GM21526 (cell line): ENCODE measurements at regions not wholly inside any gene's neighbourhood (a gene's known extent, or its start where the extent isn't known, plus 50 kb on each side); places are given as distances from the start of the nearest gene placed in this dataset.
"Not testable (repeated sequence)": the region's sequence is repeated elsewhere in the genome, so short reads cannot be mapped to it uniquely, and the experiment has no call there.

Source experiments
- ATAC-seq: cut with Tn5 transposase; IDR thresholded peaks from one replicate; pipeline ENCODE4 v1.9.1; 2021; ENCODE audit warnings: moderate library complexity; ENCODE audit not compliant: unreplicated experiment, low FRiP score

DNA sequence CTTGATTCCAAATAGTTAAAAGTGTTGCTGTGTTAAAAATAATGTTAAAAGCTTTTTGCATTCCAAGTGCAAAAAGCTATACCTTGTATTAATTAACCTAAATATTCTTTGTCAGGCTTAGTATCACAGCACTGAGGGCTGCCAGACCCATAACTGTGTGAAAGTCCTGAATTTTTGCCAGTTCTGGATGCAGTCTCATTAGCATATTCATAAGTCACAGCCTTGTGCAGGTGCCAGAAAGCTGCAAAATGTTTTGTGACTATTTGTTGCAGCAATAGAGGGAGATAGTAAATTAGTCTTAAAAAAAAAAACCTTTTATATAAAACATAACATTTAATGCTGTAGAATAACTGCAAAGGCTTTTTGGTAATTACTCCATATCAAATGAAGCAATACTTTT, 56.6 kb downstream of the SLITRK1 start:
- ATAC-seq, result no peak

DNA sequence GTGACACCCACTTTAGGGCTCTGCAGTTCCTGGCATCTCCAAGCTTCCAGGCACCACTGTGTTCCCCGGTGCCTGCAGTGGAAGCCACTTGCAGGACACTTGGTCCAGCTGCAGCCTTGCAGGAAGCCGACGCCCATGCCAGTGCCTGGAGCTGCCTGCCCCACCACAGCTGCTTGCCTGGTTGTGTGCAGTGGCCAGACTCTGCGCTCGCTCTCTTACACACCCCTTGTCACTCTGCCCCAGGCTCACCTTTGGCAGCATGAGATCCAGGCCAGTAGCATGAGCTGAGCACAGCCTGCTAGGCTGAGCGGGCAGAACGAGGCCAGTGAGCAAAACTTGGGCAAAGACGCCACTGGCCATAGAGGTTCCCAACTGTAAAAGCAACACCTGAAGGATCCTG, 57.7 kb downstream of the SLITRK1 start:
- no peak for ATAC-seq

DNA sequence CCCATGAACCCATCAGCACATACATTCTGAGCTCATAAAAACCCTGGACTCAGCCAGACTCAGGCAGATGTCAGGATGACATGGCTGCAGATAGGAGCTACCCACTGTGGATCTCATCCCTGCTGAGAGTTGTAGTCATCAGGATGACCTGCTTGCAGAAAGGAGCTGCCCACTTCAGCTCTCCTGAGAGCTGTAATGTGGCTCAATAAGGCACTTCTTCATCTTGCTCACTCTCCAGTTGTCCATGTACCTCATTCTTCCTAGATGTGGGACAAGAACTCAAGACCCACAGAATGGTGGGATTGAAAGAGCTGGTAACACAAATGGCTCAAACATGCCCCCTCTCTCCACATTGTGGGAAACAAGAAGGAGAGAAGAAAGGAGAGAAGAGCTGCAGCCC, 58.2 kb downstream of the SLITRK1 start:
- no peak for ATAC-seq

DNA sequence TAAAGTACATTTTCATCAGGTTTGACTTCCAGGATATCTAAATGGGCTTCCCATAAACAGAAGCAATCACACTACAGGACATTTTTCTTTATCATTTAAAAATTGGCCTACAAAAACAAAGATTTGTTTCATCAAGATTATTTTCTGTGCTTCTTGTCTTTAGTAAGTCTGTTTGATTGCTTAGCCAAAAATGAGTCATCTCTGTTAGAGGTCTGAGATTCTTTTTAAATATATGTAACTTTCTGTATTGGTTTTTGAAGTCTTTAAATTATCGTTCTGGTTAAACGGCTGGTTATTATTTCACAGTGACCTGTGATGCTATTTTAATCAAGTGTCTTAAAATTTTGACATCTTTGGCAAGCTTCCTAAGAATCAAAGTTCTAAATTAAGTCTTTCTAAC, 62.7 kb downstream of the SLITRK1 start:
- ATAC-seq, result no peak

DNA sequence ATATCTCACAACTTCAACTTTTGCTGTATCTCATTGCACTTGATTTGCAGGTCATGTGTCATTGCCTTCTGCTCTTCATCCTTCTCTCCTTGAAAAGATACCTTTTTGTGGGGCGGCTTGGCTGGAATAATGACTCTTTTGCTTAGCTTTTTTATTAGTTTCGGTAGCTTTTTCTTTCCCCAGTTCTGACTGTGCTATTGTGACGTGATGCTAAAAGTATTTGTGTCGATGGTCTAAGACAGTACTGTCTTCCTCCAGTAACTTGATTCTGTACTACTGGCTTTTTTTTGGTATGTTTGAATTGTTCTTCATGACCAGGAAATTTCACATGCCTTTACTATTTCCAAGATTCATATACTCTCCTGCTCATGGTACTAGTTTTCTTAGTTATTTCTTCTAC, 63.1 kb downstream of the SLITRK1 start:
- no peak for ATAC-seq

DNA sequence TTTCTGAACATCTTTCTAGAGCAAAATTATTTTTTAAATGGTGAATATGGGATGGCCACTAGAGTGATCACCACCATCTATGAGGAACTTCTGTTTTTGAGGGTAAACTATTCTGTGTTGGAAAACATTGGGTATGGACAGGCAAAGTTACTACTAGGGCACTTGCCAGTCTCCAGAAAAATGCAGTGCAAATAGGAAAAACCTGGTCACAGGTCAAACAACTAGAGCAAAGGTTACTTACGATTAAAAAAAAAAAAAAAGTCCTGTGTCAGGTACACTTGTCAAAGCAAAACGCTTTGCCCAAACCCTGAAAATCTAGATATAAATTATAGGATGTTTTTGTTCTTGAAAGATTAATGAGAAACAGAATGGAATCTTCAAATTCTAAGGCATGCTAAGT, 66.2 kb downstream of the SLITRK1 start:
- ATAC-seq, result no peak

DNA sequence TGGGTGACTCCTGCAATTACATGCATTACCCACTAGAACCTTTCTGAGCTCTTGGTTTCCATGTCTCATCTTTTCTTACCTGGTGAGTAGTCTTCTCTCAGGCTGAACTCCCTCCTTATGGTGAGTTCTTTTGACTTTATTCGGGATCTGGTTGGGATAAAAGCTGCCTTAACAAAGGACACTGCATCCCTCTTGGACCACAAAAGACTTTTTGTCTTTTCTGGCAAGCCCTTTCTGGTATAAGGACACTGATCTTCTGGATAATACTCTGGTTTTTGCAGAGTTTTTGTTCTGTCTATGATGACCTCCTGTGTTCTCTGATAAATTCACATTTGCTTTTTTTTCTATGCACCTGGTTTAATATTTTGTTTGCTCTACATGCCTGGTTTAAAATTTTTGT, 66.7 kb downstream of the SLITRK1 start:
- ATAC-seq, result no peak

DNA sequence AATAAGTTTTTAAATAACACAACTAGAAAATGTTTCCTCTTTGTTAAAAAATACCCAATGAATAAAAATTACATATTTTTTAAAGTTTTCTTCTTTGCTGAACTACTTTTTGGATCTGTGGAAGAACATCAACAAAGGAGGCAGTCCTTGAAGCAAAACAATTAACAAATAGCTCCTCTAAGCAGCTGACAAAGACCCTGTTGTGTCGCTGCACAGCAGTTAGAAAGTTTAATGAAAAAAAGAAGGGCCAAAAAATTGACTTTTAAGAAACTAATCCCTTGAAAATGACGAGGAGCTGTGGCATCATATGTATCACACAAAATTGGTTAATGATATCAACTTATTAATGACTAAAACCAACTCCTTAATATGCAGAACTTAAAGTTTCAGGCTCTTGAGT, 72.1 kb downstream of the SLITRK1 start:
- ATAC-seq, result no peak

DNA sequence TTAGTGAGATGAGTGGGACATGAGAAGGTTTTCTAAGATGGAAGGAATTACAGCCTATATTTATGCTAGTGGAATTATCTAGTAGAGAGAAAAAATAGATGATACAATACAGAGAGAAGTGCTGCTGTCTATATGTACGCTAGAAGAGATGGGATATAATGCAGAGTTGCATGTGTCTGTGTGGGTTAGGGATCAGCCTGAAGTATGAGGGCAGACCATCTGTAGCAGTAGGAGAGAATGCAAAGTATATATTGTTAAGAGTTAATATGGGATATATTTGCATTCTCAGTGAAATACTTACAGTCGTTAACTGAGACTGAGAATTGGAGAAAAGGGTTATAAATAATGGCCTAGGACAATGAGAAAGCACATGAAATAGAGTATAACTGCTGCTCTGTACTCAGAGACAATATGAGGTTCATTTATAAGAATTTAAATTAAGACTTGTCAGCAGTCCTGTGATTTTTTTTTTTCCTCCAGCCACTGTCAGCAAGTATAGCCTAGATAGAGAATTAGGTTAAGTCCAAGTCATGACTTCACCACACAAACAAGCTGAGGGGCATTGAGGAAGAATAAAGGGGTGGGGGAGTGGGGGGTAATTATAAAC, 77.8 kb downstream of the SLITRK1 start:
- ATAC-seq, result no peak

DNA sequence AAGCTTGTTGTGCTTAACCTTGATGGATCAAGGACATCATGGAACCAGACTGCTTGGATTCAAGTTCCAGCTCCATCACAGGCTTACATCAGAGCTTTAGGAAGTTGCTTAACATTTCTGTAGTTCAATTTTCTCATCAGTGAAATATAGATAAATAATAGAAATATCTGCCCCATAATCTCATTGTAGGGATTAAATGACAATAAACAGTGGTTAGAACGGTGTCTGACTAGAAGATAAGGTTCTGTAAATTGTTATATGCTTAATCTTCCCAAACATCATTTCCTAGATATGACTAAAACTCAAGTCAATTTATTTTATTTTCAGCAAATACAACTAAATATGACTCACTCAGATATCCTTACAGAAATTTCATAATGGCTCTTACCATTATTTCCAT, 83.5 kb downstream of the SLITRK1 start:
- ATAC-seq, result no peak

DNA sequence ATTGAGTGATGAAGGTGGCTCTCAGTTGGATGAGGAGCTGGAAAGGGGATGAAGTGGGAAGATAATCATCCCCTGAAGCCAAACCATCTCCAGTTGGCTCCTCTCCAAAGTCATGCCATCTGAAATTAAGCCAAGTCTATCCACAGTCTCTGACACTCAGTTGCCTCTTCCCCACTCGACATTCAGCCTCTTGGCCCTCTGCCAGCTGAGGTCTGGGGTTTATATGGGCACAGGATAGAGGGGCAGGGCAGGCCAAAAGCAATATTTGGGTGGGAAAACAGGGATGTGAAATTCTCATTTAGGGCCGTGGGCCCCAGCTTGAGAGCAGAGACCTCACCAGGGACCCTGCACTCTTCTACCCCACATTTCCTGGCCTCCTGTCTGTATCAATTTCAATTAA, 85.9 kb downstream of the SLITRK1 start:
- no peak for ATAC-seq

DNA sequence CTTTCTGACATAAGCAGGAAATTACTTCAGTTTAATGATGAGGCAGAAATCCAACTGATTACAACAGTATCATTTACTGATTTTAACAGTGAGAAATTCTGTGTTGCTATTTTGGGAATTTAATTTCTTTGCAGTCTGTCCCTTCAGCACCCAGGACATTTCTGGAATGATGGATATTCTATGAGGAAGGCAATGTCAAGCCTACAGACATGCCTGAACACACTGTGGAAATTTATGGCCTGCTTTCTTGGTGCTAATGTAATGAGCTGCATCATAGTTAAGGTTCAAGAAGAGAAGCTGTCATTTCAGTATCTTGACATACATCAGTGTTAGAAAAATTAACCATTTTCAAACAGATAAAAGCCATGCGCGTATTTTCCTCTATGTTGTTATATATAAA, 87.7 kb downstream of the SLITRK1 start:
- no peak for ATAC-seq

DNA sequence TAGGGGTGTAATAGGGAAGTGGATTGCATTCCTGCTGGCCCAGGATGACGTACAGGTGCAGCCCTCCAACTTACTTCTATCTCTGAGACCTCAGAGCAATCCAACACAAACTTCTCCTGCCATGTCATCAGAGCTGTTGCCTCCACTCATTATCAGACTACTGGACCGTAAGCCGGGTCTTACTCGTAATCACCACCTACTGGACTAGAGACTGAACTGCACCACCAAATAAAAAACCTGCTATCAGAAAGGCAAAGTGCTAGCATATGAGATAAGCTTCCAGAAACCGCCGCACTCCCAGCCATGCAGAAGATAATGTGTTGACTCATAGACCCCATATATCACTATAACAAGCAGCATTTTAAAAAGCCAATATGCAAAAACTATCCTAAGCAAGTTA, 102.0 kb downstream of the SLITRK1 start:
- ATAC-seq, result no peak

DNA sequence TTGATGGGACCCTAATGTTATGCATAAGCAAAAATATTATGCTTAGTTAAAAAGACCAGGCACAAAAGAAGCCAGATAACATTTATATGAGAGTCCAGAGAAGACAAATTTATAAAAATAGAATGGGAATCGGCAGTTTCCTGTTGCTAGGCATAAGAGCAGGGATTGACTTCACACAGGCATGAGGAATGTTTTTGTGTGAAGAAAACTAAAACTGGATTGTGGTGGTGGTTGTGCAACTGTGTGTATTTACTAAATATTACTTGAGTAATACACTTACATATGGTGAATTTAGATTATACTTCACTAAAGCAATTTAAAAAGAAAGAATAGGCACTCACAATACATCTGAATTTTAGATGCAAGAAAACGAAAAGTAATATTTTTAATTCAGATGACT, 108.3 kb downstream of the SLITRK1 start:
- ATAC-seq, result no peak

DNA sequence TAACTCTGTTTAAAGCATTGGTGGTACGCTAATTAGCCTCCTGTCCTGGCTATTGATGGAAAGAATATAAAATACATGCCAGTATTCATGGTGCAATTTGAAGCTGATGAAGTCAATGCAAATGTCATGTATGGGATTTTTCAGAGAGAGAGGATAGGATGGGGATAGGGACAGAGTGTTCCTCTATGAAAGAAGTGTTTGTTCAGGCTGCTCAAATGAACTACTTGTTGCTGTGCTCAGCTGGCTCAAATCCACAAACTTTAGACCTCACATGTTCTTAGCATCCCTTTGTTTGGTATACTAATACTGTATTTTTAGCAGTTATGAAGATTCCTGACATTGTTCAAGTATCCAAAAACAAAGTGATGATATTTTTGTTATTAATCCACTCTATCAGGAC, 116.5 kb downstream of the SLITRK1 start:
- no peak for ATAC-seq

DNA sequence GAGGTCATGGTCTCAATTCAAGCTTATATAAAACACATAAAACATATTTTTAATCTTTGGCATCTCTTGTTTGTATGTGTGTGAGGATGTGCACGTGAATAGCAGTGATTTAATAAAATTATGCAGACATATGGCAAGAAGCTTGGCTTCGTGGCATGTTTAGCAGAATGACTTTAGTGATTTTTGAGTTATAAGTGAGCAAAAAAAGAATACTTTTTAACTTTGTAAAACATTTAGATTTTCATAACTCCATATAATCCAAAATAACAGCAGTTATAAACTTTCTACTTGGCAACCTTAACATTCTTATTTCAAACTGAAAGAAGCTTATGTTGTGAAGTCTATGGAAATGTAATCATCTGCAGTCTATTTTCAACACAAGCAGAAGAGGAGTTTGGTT, 120.6 kb downstream of the SLITRK1 start:
- ATAC-seq, result no peak

DNA sequence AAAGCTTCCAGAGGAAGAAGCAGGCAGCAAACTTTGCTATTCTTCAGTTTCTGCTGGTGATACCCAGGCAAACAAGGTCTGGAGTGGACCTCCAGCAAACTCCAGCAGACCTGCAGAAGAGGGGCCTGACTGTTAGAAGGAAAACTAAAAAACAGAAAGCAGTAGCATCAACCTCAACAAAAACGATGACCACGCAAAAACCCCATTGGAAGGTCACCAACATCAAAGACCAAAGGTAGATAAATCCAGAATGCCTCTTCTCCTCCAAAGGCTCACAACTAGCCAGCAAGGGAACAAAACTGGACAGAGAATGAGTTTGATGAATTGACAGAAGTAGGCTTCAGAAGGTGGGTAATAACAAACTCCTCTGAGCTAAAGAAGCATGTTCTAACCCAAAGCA, 127.1 kb downstream of the SLITRK1 start:
- not testable (repeated sequence) for ATAC-seq

DNA sequence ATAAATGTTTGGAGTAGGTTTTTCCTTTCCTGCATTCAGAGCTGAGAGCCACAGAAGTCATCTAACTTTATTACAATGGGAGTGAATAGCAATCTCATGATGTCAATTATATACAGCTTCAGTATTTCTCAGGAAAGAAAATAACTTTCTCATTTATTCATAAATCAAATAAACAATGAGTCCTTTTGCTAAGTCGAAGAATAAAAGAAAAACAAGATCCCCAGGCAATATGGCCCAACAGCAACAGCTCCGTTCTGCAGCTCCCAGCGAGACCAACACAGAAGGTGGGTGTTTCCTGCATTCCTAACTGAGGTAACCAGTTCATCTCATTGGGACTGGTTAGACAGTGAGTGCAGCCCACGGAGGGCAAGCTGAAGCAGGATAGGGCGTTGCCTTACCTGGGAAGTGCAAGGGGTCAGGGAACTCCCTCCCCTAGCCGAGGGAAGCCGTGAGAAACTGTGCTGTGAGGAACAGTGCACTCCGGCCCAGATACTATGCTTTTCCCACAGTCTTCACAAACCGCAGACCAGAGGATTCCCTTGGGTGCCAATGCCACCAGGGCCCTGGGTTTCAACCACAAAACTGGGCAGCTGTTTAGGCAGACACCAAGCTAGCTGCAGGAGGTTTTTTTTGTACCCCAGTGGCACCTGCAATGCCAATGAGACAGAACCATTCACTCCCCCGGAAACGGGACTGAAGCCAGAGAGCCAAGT, 128.2 kb downstream of the SLITRK1 start:
- no peak for ATAC-seq

DNA sequence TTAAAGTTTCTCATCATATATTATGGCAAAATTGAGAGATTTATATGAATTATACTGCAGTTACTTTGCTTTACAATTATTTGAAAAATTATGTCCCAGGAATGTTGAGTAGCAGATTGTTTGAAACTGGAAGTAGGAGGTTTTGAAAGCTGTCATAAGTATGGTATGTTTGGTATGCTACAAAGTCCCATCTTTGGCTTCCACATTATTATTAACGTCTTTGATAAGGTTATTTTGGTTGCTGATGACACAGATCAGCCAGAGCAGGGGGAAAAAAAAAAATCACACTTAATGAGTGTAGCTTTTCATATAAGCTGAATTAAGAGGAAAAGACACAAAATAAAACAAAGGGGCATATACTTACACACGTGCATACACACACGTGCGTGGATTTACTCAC, 130.1 kb downstream of the SLITRK1 start:
- no peak for ATAC-seq

DNA sequence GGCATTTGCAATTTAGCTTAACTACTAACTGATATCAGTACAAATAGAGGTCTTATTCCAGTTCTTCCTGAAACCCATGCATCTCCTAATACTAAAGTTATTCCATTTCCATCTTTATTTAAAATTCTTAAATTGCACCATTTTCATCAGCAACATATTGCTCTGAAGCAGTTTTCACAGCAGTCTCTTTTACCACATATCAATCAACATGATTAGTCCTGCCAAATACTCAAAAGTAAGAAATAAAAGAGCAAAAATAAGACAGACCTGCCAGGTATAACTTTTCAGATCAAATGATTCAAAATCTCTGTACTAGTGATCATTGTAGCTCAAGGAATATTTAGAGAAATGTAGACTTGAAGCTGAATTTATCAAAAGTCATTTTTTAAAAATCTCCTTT, 141.7 kb downstream of the SLITRK1 start:
- ATAC-seq, result no peak

DNA sequence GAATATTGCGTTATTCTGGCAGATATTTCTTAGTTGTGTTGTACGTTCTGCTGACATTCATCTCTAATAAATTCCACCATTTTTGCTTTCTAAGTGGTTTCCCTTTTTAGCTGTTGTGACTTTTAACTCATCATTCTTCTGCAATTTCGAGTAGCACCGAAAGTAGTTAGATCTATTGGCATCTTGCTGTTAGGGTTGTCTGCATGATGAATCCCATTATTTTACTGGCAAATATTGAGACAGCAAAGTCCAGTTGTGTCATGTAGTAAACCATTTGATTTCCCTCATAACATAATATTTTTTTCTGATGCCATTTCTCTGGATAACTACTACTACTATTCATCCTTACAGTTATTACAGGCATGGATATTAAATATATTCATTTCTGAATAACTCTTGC, 143.9 kb downstream of the SLITRK1 start:
- no peak for ATAC-seq

DNA sequence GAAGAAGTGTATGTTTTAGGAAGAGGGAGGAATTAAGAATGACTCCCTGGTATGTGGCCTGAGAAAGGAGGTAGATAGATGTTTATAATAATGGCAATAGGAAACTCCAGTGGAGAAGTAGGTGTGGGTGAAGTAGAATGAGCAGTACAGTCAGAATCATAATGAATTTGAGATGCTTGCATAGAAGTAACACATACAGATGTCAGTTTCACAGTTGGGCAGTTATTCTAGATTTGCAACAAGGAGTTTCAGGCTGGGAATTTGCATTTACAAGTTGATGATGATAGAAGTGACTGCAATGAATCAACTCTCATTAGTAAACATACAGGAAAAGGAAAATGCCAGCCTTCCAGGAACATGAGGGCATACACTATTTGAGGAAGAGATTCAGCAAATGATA, 149.0 kb downstream of the SLITRK1 start:
- ATAC-seq, result no peak

DNA sequence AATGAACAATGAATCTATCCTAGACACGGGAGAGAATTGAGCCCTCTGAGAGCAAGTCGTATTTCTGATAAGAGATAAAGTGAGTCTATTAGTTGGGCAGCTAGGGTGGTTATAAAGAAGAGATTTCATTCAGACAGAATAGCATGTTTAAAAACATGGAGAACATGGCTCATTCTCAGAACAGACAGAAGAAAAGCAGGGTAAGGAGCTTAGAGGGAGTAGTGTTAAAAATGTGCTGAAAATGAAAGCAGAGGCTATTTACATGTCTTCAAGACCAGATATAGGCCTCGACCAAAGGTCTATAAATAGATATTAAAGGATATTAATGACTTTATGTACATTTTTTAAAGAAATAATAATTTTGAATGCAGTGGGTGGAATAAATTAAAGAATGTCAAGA, 149.5 kb downstream of the SLITRK1 start:
- ATAC-seq, result no peak
